ENCODE measurements at regions not wholly inside any gene's neighbourhood (a gene's known extent, or its start where the extent isn't known, plus 50 kb on each side); places are given as distances from the start of the nearest gene placed in this dataset.

DNA sequence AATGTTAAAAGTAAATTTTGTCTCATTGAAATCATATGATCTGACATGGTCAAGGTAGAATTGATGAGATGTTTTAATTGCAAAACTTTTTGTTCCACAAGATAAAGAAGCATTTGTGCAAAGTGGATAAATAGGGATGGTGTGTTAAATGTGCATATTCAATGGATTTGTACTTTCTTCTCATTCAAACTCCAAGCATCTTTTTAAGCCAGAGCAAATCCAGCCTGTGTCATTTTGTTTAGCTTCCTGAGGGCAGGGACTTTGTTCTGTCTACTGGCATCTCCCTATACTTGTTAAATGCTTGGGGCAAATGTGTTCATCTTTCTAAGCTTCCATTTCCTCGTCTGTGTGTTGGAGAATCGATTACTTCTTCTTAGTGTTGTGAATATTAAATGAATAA lies 200.3 kb downstream of the SLIT2 start:
- DNase-seq (ENCODE audit: low spot score), result no peak

DNA sequence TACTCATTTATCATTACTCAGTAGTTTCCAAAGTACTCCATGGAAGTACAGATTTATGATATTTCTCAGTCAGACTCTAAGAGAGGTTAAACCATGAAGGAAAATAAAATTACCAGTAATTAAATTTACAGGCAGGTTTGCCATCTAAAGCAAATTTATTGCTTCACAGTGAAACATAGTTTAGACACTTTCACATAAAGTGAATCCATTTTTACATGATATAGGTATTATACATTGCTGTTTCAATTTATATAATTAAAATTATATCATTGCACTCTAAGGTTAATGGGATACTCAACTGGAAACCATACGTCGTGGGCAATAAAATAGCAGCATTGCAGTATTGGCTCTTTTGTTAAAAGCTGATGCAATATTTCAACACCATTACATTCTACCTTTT lies 202.8 kb downstream of the SLIT2 start:
- DNase-seq (ENCODE audit: low spot score), result no peak

DNA sequence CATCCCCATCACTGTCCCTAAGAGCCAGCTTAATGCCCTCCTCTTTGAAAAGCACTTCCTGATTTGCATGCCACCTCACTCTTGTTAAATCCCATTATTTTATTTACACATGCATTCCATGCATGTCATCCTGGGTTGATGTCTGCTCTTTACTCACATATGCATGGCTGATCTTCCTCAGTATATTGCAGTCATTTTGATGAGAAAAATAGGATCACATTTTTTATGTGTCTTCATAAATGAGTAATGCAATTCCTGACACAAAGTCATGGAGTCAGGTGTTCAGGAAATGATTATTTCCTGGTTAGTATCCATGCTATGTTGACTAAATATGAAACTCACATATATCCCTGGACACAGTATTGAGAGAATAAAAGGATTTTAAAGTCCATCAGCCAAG lies 204.7 kb downstream of the SLIT2 start:
- no peak for DNase-seq (ENCODE audit: low spot score)

DNA sequence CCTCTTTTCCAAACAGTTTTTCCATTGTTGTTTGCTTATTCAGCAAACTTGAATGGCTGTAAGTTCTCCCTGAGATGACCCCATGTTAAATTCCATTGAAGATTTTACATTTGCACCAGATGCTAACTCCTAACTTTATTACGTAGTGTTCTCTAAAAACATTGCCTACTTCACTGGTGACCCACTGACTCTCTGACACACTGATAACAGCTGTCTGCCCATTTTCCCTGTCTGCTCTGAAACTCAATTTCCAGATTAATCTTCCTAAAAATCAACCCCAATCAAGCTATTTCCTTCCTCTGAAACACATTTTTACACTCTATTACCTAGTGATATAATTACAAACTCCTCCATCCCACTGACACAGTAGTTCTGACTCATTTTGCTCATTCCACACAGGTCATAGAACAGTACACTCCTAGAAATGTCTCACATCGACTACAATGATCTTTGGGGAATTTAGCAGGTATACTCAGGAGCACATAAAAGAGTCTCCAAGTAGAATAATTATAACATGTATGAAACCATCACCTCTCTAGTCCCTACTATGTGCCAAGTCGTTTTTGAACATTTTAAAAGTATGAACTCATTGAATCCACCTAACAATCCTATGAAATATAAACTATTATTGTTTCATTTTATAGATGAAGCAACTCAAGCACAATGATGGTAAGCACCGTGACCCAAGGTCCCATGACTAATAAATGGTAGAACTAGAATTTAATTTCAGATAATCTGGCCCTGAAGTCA lies 210.9 kb downstream of the SLIT2 start:
- no peak for DNase-seq (ENCODE audit: low spot score)

DNA sequence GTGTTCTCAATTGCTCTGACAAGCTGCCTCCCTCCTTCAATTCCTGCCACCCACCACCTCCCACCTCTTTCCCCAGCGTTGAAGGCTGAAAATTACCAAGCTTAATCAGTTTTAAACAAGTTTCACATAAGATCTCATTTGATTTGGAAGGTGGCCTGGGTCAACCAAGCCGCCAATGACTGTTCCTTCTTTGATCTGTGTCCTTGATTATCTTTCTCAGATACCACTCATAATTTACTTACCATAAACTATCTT lies 211.4 kb downstream of the SLIT2 start:
- no peak for DNase-seq (ENCODE audit: low spot score)

DNA sequence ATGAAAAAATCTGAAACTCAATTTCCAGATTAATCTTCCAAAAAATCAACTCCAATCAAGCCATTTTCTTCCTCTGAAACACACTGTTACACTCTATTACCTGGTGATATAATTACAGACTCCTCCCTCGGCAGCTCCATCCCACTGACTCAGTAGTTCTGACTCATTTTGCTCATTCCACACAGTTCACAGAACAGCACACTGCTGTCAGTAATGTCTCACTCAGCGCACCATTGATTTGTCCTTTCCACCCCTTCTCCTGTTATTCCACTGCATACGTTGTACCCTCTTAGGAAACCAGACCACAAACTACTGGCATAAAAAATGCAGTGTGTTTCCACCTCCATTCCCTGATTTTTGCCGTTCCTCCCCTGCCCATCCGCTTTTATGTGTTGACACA lies 212.7 kb downstream of the SLIT2 start:
- no peak for DNase-seq (ENCODE audit: low spot score)

DNA sequence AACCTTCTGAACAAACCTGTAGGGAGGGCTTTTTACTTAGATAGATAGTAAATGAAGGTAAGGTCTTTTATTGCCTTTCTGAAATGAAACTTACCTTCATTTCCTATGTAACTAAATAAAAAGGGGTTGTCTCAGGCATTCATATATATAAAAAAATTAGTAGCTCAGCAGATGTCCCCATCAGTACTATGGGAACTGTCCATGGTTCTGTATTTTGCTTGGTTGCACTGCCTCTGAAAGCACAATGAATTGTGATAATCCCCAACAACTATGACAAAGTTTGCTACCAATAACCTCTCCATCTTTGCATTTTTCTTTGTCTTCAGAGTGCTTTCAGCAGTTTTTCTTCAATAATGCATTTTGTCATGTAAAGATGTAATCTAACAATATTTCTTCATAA lies 222.4 kb downstream of the SLIT2 start:
- no peak for DNase-seq (ENCODE audit: low spot score)

DNA sequence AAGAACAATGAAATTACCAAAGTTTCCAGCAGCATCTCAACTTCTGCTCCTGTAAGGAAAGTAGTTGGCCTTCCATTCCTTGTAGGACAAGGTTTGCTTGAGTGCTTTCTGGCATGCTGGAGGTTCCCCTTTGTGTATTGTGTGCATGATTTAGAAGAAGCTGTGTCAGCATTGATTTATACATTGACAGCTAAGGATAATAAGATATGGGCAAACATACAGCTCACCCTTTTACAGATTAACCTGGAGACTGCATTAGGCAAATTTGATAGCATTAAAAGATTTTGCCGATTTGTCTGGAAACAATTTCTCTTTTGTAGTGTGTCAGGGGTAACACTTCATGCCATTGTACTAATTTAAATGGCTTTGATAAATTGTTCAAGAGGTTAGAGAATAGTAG lies 221.8 kb upstream of the PACRGL start:
- no peak for DNase-seq (ENCODE audit: low spot score)

DNA sequence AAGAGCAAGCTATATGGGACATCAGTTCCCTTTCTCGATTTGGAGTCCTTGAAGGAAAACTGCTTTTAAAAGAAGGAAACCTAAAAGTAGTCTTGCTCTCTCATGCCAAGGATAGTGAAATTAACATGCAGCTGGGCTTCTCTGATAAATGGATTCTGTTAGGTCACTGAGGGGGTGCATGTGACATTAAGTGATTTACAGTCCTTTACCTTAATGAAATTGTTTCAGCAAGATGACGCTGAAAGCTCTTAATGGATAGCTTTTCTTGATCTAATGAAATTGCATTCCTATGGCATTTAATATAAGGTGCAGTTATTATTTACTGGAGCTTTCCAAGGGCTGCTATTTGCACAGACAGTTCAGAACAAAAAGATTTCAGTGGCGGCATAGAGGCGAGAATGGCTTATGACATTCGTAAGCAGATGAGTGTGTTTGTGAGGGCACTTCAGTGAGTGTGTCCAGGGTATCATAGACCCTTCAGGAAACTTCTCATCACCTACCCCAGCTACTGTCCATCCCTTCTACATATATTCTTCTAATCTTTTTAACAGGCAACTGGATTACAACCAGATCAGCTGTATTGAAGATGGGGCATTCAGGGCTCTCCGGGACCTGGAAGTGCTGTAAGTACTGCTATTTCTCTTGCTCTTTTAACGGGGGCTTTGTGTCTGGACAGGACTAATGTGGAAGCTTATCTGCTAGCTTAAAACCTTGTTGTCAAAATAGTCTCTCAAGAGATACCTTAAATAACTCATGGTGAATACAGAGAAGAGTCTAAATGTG lies 219.9 kb upstream of the PACRGL start:
- DNase-seq (ENCODE audit: low spot score), result no peak

DNA sequence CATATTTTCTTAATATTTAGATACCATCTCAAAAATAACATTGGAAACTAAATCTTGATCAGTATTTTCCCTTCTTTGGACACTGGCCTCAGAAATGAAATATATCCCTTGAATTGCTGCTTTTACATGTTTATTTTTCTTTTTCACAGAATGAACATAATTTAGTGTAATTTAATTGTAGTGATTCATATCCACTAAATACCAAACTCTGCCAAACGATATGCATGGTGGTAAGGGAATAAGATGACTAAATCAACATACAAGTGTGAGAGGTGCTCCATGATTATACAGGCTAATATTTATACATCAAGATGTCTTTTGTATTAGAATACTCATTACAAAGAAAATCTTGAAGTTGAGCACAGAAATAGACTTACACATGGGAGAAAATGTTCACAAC lies 216.8 kb upstream of the PACRGL start:
- no peak for DNase-seq (ENCODE audit: low spot score)

DNA sequence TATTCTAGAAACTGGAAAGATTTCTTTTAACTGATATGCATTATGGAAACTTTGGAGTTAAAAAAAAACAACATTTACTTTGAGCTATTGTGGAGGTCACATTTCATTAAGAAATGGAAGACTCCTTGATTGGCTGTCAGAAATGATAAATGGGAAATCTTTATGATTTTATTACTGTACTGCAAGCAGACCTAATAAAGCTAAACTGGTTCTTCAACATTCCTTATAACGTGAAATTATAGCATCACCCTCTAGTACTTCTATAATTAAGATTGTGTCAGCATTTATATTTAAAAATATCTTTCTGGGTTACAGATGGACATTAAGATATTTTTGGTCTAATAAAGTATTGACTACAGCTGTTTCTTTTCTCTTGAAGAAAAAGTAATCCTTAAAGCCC lies 213.8 kb upstream of the PACRGL start:
- DNase-seq (ENCODE audit: low spot score), result no peak

DNA sequence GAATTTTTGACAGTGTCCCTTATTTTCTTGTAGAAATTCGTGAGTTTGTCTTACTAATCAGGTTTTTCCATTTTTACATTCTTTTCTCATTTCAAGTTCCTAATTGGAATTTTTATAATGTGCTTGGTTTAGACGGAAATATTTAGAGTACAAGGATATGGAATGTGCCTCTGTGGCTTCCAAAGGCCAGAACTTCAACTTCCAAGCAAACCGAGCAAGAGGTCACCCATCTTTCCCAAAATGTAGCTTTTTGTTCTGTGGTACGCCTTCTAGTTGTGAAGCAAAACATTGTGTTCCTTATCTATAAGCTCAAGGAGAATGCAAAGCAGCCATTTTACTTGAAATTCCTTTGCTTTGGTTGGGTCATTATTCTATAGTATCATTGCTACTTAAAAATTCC lies 212.8 kb upstream of the PACRGL start:
- no peak for DNase-seq (ENCODE audit: low spot score)

DNA sequence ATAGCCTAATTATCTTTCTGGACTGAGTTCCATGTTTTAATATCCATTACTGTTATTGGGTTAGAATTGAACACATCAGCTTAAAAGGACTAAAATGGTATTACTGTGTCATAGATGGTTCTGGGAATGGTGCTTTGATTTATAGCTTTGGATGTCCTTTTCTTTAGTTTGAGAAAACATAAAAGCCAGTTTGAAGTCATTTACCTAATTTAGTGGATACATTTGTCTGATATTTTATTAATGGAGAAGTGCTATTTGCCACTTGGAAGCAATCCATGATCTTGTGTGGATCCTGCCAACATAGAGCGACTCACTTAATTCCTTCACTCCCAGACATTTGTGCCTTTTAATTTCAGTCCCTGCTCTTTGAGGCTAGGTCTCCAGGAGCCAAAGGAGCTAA lies 212.4 kb upstream of the PACRGL start:
- DNase-seq (ENCODE audit: low spot score), result no peak

DNA sequence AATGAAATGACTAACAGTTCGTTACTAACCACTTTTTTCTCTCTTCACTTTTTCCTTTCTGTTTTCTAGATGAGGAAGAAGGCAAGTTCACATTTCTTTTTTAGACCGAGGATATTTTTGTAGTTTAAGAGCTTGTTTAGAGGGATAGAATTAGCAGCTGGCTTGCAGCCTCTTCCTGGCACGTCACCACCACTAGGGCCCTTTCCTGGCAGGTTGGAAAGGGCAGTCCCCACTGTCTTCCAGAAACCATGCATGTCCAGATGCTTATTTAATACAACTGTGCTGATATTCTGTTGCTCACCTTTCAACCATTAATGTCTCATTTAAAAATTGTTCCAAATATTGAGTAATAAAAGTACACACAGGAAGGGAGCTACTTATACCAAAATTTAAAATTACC lies 209.5 kb upstream of the PACRGL start:
- DNase-seq (ENCODE audit: low spot score), result no peak

DNA sequence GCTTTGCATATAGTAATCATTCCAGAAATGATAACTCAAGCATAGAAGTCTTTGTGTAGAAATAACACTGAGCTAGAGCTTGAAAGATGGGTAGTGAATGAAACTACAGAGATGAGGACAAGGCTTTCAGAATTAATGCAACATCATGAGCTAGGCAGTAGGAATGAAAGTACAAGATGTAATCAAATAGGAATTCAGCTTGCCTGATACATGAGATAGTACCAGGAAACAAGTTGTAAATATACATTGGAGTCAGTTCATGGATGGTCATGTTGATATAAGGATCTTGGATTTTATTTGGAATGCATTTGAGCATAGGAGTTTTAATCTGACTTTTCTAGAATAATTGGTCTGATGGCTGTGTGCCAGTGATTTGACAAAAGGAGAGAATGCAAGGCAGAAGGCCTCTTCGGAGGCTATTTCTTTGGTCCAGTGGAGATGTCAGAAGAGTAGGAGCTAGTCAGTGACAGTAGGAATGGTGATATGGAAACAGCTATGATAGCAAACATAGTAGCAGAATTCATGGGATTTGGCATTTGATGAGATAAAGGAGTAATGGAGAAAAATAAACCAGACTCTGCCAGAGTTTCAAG lies 206.4 kb upstream of the PACRGL start:
- no peak for DNase-seq (ENCODE audit: low spot score)

DNA sequence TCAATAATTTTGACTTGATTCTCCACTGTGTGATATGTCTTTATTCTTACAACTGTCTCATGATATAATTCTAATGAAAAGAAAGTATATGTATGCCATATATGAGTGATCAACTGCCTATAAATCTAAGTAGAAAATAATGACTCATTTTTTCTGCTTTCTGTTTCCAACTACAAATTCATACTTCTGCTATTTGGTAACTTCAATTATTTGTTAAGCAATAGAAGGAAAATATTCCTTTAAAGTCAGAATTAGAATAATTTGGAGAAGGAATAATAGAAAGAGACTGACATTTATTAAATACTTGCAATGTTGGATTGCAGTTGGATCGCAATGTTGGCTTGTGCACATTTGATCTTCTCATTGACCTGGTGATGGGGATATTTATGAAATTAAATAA lies 204.2 kb upstream of the PACRGL start:
- no peak for DNase-seq (ENCODE audit: low spot score)

DNA sequence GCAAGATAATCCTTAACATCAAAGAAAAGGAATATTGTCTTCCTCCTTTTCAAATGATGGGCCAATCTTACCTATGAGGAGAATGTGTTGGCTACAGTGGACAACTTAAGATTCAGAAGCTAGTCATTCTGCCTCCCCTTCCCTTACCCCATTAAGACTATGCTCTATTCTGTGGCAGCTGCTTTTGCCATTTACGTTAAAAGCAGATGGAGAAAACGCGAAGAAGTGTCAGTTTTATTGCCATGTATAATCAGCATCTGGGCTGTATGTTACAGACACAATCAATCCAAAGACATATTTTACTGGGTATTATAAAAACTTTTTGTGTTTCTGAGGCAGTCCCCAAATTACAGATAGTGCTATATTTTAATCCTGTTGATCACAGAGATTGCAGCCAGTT lies 196.1 kb upstream of the PACRGL start:
- no peak for DNase-seq (ENCODE audit: low spot score)

DNA sequence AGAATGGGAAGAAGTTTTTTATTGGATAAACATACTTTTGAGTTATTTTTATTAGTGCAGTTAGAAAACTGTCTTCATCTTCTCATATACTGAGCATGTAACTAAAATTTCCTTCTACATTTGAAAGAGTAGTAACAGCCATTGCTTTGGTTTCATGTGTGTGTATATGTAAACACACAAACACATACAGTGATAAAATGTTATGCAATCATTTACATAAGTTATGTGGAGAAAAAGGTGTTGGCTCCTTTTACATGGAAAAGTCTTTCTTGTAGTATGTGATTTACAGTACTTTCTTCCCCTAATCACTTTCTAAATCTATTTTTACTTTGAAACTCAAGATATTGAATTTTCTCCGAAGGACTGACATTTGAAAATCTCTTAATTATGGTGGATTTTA lies 194.3 kb upstream of the PACRGL start:
- no peak for DNase-seq (ENCODE audit: low spot score)

DNA sequence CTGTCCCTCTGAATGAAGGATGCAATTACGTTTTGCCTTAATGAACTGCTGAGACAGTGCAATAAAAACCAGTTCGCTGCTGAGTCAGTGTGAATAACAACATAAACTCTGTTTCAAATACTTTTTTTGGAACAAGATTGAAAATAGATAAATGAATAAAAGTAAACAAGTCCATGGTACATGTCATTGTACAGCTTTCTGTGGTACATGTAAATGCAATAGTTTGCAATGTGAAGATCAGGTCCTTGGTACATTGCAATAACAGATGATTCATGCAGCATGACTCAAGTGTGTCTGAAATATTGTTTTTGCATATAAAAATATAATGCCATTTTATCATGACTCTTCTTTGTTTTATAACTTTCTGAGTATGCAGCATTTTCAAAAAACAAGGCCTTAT lies 193.4 kb upstream of the PACRGL start:
- no peak for DNase-seq (ENCODE audit: low spot score)

DNA sequence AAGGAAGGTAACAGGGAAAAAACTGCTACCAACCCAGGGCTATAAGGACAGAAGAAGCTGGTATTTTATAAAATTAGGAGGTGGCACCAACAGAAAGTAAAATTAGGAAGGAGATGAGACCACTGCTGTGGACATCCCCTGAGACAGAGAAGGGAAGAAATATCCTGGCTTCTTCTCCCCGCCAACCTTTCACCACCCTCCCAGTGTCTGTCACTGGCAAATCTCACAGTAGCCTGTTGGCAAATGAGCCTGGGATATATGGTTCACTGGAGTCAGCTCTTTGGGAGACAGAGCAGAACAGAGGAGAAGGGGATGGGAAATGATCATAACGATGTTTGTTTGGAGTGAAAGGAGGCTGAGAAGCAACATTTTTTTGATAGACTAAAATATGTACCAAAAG lies 190.9 kb upstream of the PACRGL start:
- no peak for DNase-seq (ENCODE audit: low spot score)

DNA sequence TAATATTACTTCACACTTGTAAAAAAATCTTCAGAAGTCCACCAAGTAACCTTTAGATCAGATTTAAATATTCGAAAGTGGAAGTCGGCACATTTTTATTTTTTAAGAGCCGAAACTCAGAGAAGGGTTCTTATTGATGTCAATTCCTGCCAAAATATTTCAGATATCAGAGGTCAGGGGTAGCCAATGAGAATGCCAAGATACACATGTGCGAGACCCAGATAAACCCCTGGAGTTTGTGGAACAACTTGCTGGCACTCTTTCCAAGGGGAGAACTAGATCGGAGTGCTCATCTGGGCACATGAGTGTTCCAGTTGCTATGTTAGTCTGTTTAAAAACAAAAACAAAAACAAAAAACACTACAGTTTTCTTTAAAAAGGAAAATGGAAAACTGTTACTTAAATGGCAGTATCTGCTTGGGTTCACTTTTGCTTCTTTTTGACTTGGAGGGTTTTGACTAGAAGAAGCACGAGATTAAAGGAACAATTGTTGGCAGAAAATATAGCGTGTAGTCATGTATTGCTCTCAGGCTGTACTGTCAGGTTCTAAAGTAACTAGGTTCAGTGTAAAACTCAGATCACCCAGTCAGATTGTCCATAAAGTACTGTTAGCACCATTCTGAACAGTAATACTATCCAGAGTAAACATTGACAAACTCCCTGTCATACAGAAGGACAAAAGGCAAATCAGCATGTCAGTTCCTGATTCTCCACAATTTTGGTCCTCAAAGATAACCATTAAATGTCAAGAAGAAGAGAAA lies 188.0 kb upstream of the PACRGL start:
- DNase-seq (ENCODE audit: low spot score), result no peak

DNA sequence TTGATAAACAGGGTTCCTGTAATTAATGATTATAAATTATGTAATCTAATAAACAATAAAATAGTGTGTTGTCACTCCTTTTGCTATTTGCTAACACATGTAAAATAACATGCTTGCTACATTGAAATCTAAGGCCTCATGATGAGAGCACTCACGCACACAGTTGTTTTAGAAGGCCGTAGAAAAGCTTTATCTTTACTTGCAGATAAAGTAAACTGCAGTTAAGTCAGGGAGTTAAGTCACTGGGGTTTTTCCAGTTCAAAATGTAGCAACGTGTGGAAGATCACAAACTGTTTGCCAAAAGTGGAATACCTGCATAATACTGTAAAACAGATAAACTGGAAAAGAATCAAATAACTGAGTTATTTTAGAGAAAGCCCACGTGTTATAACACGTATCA lies 187.3 kb upstream of the PACRGL start:
- no peak for DNase-seq (ENCODE audit: low spot score)

DNA sequence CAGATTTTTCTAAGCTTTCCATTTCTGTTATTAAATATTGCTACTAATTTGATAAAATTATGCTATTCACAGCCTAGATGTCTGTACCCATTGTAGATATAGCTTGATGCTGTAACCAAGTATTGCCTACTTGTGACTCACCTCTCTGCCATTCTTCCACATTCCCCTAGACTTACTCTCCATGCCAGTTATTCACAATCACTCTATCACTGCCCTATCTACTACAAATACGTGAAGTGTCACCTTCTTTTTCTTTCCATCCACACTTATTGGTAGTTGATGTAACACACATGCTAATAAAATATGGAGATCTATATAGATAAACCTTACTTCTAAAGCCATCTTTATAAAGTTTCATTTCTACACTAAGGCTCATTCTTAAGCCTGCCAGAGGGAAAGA lies 179.4 kb upstream of the PACRGL start:
- no peak for DNase-seq (ENCODE audit: low spot score)
